ENCODE measurements at regions not wholly inside any gene's neighbourhood (a gene's known extent, or its start where the extent isn't known, plus 50 kb on each side); places are given as distances from the start of the nearest gene placed in this dataset.

DNA sequence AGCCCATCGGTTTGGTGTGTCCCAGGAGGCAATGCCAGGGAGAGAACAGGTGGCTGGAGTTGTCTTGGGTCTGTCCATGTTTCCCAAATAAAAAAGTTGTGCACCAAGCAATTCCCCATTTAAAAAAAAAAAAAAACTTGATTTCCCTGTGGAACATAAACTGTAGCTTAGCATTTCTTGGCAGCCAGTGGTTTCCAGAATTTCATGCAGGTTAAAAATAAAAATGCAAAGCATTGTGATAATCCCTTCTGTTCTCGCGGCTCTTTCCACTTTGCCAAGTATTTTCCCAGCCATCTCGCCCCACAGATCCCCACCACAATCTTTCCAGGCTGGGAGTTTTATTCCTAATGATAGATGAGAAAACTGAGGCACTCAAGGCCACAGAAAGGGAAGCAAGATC lies 51.4 kb upstream of the MSX1 start:
- DNase-seq: no peak

DNA sequence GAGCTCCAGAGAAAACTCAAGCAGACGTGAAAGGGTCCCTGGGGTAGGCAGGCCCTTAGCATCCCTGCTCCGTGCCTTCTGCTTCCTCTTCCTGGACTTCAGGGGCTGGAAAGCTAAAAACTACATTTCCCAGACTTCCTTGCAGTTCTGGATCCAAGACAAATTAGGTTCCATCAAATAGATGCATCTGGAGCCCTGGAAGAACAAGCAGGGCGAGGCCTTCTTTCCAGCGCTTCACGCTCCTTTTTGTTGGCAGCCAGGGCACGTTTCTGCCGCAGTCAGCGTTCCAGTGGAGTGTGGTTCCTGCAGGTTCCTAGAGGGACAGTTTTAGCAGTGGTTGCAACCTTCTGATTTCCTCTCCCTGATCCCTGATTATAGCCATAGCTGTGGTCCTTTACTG lies 53.6 kb upstream of the MSX1 start:
- DNase-seq: no peak

DNA sequence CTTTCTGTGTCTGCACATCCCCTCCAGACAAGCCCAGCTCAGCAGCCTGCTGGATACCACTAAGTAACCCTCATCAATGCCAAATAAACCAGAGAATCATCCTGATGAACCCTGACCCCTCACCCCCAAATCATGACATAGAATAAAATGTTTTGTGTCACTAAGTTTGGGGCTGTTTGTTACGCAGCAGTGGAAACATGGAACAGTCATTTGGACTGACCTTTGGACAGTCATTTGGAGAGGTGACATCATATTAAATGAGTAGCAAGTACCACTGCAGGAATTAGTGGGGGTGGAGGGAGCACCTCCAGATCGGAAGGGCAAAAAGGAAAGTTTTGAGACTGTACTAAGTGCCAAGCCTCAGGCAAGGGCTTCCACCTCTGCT lies 55.6 kb upstream of the MSX1 start:
- DNase-seq: no peak

GRCh38 chr4:4803216-4803911 lies 56.1 kb upstream of the MSX1 start:
- DNase-seq: no peak

DNA sequence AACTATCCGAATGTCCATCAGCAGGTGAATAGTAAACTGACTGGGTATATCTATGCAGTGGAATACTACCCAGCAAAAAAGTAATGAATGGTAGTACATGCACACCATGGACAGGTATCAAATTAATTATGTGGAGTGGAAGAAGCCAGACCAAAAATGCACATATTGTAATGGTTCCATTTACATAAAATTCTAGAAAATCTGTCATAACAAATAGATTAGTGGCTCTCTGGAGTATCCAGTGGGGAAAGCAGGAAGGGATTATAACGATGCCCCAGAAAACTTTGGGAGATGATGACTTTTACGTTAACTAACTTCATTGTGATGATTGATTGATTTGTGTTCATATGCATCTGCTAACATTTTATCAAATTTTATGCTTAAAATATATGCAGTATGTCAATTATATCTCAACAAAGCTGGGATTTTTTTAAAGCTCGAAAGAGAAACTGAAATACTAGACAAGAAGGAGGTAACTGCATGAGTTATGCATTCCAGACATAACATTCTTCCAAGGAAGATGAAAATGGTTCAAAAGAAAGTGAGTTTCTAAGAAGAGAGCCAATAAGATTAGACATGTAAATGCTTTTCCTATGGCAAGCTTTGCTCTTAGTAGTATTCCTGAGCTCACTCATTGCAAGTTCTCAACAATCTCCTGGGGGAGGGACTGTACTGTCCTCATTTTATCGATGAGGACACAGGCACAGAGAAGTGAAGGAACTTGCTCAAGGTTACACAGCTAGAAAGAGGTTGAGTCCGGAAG lies 58.6 kb upstream of the MSX1 start:
- no peak for DNase-seq

GRCh38 chr4:4794421-4794820 lies 65.0 kb upstream of the MSX1 start:
- no peak for DNase-seq

DNA sequence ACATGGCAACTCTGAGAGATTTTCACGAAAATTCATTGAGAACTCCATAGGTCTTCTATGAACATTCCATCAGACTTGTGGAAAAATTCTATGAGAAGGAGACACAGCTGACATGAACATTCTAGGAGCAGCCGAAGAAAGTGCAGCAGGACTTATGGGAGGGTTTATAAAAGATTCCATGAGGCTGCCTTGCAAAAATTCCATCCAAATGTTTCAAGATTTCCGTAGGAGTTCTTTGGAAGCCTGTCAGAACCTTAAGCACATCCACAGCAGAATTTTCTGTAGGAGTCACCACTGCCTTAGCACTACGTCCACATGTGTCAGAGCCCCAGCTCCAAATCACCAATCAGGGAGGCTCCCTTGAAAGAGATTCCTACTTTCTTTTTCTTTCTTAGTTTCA lies 67.0 kb upstream of the MSX1 start:
- DNase-seq: no peak

GRCh38 chr4:4791299-4792111 lies 68.0 kb upstream of the MSX1 start:
- no peak for DNase-seq

GRCh38 chr4:4789462-4789861 lies 70.0 kb upstream of the MSX1 start:
- no peak for DNase-seq

GRCh38 chr4:4788573-4788972 lies 70.9 kb upstream of the MSX1 start:
- no peak for DNase-seq

DNA sequence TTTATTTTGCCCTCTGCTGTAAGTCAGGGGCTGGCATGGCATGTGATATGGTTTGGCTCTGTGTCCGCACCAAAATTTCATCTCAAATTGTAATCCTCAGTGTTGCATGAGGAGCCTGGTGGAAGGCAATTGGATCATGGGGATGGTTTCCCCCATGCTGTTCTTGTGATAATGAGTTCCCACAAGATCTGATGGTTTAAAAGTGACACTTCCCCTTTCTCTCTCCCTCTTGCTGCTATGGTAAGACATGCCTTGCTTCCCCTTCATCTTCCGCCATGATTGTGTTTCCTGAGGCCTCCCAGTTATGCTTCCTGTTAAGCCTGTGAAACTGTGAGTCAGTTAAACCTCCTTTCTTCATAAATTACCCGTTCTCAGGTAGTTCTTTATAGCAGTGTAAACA lies 72.0 kb upstream of the MSX1 start:
- no peak for DNase-seq

DNA sequence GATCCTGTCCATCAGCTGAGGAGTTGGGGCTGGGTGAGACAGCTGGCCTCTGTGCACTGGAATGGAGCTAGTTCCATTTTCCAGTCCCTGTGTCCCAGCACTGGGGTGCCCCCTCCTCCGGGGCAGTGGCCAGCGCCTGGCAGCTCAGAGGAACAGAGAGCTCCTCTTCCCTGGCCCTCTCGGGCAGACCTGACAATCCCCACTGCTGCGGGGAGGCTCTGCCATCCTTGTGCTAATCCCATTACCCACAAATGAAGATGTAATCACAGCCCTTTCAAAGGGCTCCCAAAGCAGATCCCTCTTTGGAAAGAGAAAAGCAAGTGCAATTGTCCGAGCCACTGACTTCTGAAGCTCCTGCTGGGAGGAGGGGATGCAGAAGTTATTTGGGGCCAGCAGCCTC lies 75.1 kb upstream of the MSX1 start:
- DNase-seq: no peak

DNA sequence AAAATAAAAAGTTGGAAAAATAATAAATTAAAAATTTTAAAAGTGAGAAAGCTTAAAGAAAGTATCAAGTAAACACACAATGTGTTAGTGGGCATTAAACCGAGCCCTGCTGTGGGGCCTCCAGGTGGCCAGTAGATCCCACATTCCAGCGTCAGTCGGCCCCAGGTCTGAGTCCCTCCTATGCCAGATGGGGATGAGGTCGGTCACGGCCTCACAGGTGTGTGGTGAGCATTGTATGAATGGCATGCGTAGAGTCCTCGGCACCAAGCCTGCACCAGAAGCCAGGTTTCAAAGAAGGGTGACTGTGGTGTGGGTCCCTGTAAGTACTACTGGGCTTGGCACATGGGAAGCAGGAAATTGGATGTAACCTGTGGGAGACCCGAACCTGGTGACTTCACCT lies 75.6 kb upstream of the MSX1 start:
- DNase-seq: no peak

- DNase-seq: no peak
Observed at GRCh38 chr4:4782969-4783368, 76.5 kb upstream of the MSX1 start.

DNA sequence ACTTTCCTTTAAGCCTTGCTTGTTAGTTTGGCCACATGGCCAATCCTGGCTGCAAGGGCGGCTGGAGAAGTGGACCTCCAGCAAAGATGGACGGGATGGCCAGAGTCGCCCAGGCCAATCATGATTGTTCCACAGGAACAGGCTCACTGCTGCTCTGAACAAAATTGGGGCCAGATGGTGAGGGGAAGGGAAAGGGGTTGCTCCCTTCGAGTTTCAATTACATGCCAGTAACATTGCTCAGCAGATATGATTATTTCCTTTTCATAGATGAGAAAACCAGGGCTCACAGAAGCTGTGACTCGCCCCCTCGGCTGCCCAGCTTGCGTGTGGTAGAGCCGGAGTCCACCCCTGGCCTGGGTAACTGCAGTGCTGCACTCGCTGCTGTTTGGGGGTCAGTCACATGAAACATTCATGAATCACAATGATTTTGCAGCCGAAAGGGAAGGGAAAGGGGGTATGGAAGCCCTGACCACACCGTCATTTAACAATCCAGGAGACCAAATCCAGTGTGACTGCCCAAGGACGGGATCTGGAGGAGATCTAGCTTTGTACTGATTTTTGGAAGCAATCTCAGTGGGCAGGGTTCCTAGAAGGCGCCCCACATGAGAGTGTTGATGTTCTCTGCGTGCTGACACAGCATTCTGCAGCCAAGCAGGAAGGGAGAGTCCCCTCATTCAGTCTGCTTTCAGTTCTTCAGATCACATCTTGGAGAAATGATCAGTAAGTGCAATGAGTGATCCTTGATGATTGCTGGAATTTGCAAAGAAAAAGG lies 77.3 kb upstream of the MSX1 start:
- DNase-seq: no peak

- DNase-seq: peak in 1 of 2 experiments; percentile 3
Observed at GRCh38 chr4:4780729-4781244, 78.7 kb upstream of the MSX1 start.

DNA sequence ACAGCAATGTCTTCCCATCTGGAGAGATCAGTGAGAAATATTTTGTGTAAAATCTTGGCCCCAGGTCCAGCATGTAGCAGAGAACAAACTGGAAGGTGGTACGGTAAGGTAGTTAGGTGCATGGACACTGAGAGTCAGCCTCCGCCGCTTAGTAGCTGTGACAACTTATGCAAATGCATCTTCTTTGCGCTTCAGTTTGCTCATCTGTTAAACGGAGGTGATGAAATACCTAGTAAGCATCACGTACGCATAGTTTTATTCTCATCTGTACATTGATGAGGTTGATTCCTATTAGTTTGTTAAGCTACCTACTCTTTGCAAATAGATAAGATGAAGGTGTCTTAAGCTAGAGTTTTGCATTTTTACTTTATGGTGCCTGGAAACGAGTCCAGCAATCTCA lies 80.0 kb upstream of the MSX1 start:
- DNase-seq: no peak

GRCh38 chr4:4779054-4779453 lies 80.4 kb upstream of the MSX1 start:
- no peak for DNase-seq

DNA sequence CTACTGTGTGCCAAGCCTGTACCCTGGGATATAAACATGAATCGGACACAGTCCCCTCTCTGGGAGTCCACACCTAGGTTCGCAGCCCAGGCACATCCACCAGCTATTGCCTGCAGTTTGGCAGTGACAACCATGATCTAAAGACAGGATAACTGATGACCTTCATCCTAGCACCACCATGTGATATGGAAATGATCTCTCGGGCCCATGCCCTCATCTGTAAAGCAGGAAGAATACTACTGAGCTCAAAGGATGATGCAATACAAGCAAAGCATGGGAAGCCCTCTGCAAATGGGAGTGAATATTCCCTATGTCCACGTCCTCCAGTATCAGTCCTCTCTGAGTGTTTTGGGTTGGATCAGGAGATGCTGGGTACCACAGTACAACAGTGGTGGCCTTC lies 80.9 kb upstream of the MSX1 start:
- no peak for DNase-seq

GRCh38 chr4:4776934-4777333 lies 82.5 kb upstream of the MSX1 start:
- DNase-seq: no peak

- DNase-seq: no peak
Observed at GRCh38 chr4:4776335-4776734, 83.1 kb upstream of the MSX1 start.

- DNase-seq: no peak
Observed at GRCh38 chr4:4775493-4776004, 83.9 kb upstream of the MSX1 start.

DNA sequence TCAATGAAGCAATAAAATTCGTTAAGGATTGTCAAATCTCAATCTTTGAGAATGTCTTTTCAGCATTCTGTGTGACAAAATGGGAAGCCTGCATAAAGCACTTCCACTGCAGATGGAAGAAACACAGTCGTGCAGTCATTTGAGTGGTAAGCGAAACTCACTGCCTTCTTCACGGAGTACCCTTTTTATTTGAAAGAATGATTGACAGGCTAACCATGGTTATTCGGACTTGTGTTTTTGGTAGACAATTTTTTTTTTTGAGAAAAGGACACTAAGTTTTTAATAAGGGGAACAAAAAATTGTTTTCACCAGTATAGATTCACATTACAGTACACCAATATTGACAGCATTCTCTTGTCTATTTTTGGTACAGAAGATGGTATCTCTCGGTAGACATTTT lies 86.9 kb upstream of the MSX1 start:
- DNase-seq: no peak
